ENCODE measurements at regions not wholly inside any gene's neighbourhood (a gene's known extent, or its start where the extent isn't known, plus 50 kb on each side); places are given as distances from the start of the nearest gene placed in this dataset.
A peak's percentile ranks its signal among the peaks of the same experiment; 100 is the strongest.
"Not testable (repeated sequence)": the region's sequence is repeated elsewhere in the genome, so short reads cannot be mapped to it uniquely, and the experiment has no call there.

GRCh38 chr9:722388-722980, 119.0 kb upstream of the DMRT1 start:
- H3K4me3 ChIP-seq (replicated peaks; ENCODE audit: low read depth, low read length) = no peak overlapping the region
- no peak for DNase-seq (ENCODE audit: low read depth)
- TF ChIP-seq CTCF (IDR thresholded peaks at IDR 0.05; ENCODE audit: low read length, missing control alignments) = no peak

GRCh38 chr9:724461-724860, 117.0 kb upstream of the DMRT1 start:
- not testable (repeated sequence) for DNase-seq (ENCODE audit: low read depth); H3K4me3 ChIP-seq (replicated peaks; ENCODE audit: low read depth, low read length)

- H3K4me3 ChIP-seq (replicated peaks; ENCODE audit: low read depth, low read length) = no peak overlapping the region
- DNase-seq (ENCODE audit: low read depth) = no peak
- TF ChIP-seq CTCF (IDR thresholded peaks at IDR 0.05; ENCODE audit: low read length, missing control alignments) = no peak
Observed at GRCh38 chr9:726005-726404, 115.5 kb upstream of the DMRT1 start.

- no peak for DNase-seq (ENCODE audit: low read depth)
- TF ChIP-seq CTCF (IDR thresholded peaks at IDR 0.05; ENCODE audit: low read length, missing control alignments) = no peak
- H3K4me3 ChIP-seq (replicated peaks; ENCODE audit: low read depth, low read length) = no peak overlapping the region
Observed at GRCh38 chr9:727767-728166, 113.7 kb upstream of the DMRT1 start.

- no peak for DNase-seq (ENCODE audit: low read depth)
- H3K4me3 ChIP-seq (replicated peaks; ENCODE audit: low read depth, low read length) = no peak overlapping the region
- no peak for TF ChIP-seq CTCF (IDR thresholded peaks at IDR 0.05; ENCODE audit: low read length, missing control alignments)
Observed at GRCh38 chr9:728535-728934, 113.0 kb upstream of the DMRT1 start.

GRCh38 chr9:731474-731873, 110.0 kb upstream of the DMRT1 start:
- no peak for TF ChIP-seq CTCF (IDR thresholded peaks at IDR 0.05; ENCODE audit: low read length, missing control alignments)
- no peak overlapping the region for H3K4me3 ChIP-seq (replicated peaks; ENCODE audit: low read depth, low read length)
- DNase-seq (ENCODE audit: low read depth) = no peak

GRCh38 chr9:734831-735511, 106.5 kb upstream of the DMRT1 start:
- no peak for TF ChIP-seq CTCF (IDR thresholded peaks at IDR 0.05; ENCODE audit: low read length, missing control alignments)
- H3K4me3 ChIP-seq (replicated peaks; ENCODE audit: low read depth, low read length) = no peak overlapping the region
- DNase-seq (ENCODE audit: low read depth) = peak; percentile 96
